WTC11 (cell line): ENCODE measurements at regions not wholly inside any gene's neighbourhood (a gene's known extent, or its start where the extent isn't known, plus 50 kb on each side); places are given as distances from the start of the nearest gene placed in this dataset.

Source experiments
- CBFB ChIP-seq: sonication (generic); formaldehyde crosslinking; IDR thresholded peaks from 2 replicates; pipeline ENCODE4 v1.8.1; 2022; ENCODE audit warnings: mild to moderate bottlenecking, low read depth, missing genetic modification reagents
- CREM ChIP-seq: sonication (generic); formaldehyde crosslinking; IDR thresholded peaks from 2 replicates; pipeline ENCODE4 v1.8.1; 2022; ENCODE audit warnings: mild to moderate bottlenecking, missing genetic modification reagents, moderate library complexity
- FOXJ3 ChIP-seq: sonication (generic); formaldehyde crosslinking; IDR thresholded peaks from 2 replicates; pipeline ENCODE4 v1.9.0; 2021; ENCODE audit warnings: missing genetic modification reagents, mild to moderate bottlenecking, borderline replicate concordance
- JAZF1 ChIP-seq: fragments of 250-450 bp; sonication (Bioruptor Pico); IDR thresholded peaks from 2 replicates; pipeline ENCODE4 v1.9.0; 2021; ENCODE audit warnings: moderate library complexity, mild to moderate bottlenecking, inconsistent platforms
- JUN ChIP-seq: sonication (generic); formaldehyde crosslinking; IDR thresholded peaks from 2 replicates; pipeline ENCODE4 v1.8.0; 2023; ENCODE audit warnings: mild to moderate bottlenecking, missing genetic modification reagents
- RORB ChIP-seq: fragments of 250-450 bp; sonication (Bioruptor Pico); IDR thresholded peaks from 2 replicates; pipeline ENCODE4 v1.9.0; 2021; ENCODE audit warnings: mild to moderate bottlenecking
- TP53 ChIP-seq: sonication (generic); formaldehyde crosslinking; IDR thresholded peaks from 2 replicates; pipeline ENCODE4 v1.8.1; 2023; ENCODE audit warnings: mild to moderate bottlenecking, missing genetic modification reagents
- ZNF121 ChIP-seq: sonication (generic); formaldehyde crosslinking; IDR thresholded peaks from 2 replicates; pipeline ENCODE4 v1.8.0; 2023; ENCODE audit warnings: missing genetic modification reagents
- ZNF232 ChIP-seq: sonication (generic); formaldehyde crosslinking; IDR thresholded peaks from 2 replicates; pipeline ENCODE4 v1.8.0; 2022; ENCODE audit warnings: mild to moderate bottlenecking, missing genetic modification reagents
- ZNF416 ChIP-seq: fragments of 250-450 bp; sonication (Bioruptor Pico); IDR thresholded peaks from 2 replicates; pipeline ENCODE4 v1.9.0; 2021; ENCODE audit warnings: mild to moderate bottlenecking, inconsistent platforms
- TF ChIP-seq, protein P1 (sequence below): fragments of 200-600 bp; IDR thresholded peaks from 2 replicates; pipeline ENCODE4 v1.8.0; 2022; ENCODE audit warnings: antibody characterized with exemption
- TF ChIP-seq, protein P2 (sequence below): sonication (generic); formaldehyde crosslinking; conservative IDR thresholded peaks from 2 replicates; pipeline ENCODE4 v1.8.1; 2022; ENCODE audit warnings: mild to moderate bottlenecking, missing genetic modification reagents
- TF ChIP-seq, protein P3 (sequence below): sonication (generic); formaldehyde crosslinking; IDR thresholded peaks from 2 replicates; pipeline ENCODE4 v1.8.1; 2022; ENCODE audit warnings: low read depth, mild to moderate bottlenecking, moderate library complexity, missing genetic modification reagents, borderline replicate concordance
- TF ChIP-seq, protein P4 (sequence below): sonication (generic); formaldehyde crosslinking; IDR thresholded peaks from 2 replicates; pipeline ENCODE4 v1.8.1; 2022; ENCODE audit warnings: low read depth, missing genetic modification reagents, borderline replicate concordance

- TF ChIP-seq ZNF232, result no peak
- TF ChIP-seq, protein P1, sequence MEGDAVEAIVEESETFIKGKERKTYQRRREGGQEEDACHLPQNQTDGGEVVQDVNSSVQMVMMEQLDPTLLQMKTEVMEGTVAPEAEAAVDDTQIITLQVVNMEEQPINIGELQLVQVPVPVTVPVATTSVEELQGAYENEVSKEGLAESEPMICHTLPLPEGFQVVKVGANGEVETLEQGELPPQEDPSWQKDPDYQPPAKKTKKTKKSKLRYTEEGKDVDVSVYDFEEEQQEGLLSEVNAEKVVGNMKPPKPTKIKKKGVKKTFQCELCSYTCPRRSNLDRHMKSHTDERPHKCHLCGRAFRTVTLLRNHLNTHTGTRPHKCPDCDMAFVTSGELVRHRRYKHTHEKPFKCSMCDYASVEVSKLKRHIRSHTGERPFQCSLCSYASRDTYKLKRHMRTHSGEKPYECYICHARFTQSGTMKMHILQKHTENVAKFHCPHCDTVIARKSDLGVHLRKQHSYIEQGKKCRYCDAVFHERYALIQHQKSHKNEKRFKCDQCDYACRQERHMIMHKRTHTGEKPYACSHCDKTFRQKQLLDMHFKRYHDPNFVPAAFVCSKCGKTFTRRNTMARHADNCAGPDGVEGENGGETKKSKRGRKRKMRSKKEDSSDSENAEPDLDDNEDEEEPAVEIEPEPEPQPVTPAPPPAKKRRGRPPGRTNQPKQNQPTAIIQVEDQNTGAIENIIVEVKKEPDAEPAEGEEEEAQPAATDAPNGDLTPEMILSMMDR, result no peak
- TF ChIP-seq, protein P2, sequence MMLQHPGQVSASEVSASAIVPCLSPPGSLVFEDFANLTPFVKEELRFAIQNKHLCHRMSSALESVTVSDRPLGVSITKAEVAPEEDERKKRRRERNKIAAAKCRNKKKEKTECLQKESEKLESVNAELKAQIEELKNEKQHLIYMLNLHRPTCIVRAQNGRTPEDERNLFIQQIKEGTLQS (CRISPR knock-in tag), result no peak
- no peak for TF ChIP-seq ZNF121 (CRISPR knock-in tag)
- TF ChIP-seq TP53, result no peak
- TF ChIP-seq CREM (CRISPR knock-in tag), result no peak
- no peak for TF ChIP-seq RORB (CRISPR knock-in tag)
- TF ChIP-seq CBFB (CRISPR knock-in tag), result no peak
- TF ChIP-seq ZNF416, result no peak
- TF ChIP-seq, protein P3, sequence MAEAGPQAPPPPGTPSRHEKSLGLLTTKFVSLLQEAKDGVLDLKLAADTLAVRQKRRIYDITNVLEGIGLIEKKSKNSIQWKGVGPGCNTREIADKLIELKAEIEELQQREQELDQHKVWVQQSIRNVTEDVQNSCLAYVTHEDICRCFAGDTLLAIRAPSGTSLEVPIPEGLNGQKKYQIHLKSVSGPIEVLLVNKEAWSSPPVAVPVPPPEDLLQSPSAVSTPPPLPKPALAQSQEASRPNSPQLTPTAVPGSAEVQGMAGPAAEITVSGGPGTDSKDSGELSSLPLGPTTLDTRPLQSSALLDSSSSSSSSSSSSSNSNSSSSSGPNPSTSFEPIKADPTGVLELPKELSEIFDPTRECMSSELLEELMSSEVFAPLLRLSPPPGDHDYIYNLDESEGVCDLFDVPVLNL, result no peak
- TF ChIP-seq JAZF1 (CRISPR knock-in tag), result no peak
- no peak for TF ChIP-seq FOXJ3 (CRISPR knock-in tag)
- TF ChIP-seq, protein P4, sequence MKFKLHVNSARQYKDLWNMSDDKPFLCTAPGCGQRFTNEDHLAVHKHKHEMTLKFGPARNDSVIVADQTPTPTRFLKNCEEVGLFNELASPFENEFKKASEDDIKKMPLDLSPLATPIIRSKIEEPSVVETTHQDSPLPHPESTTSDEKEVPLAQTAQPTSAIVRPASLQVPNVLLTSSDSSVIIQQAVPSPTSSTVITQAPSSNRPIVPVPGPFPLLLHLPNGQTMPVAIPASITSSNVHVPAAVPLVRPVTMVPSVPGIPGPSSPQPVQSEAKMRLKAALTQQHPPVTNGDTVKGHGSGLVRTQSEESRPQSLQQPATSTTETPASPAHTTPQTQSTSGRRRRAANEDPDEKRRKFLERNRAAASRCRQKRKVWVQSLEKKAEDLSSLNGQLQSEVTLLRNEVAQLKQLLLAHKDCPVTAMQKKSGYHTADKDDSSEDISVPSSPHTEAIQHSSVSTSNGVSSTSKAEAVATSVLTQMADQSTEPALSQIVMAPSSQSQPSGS, result no peak
- no peak for TF ChIP-seq JUN
Observed at GRCh38 chr22:49331223-49331815, 496.4 kb downstream of the BRD1 start.
